ENCODE measurements at regions not wholly inside any gene's neighbourhood (a gene's known extent, or its start where the extent isn't known, plus 50 kb on each side); places are given as distances from the start of the nearest gene placed in this dataset.

DNA sequence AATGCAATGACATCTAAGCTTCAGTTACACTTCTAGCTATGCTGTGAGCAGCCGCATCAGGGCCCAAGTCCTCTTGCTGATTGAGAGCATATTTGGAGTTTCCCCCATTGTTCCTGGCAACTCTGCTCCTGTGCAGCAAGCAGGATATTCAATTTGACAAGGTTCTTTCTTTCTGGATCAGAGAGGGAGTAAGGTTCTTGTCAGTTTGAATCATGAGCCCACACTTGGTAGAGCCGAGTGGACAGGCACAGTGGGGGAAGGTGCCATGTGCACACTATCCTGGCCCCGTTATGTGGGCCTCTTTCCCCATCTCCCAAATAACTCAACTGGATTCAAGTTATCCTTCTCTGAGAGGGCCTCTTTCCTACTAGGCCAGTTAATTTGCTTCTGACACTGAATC is 385.4 kb downstream of the ZIC1 start:
- intact Hi-C loops (cut with micrococcal nuclease; ENCODE audit: unreplicated experiment), result no loop called here
- Histone ChIP-seq H3K27me3 (ENCODE audit: control insufficient read depth, insufficient read depth, low read length) (no peaks in the 10 kb centered on the region), H3K36me3 (ENCODE audit: control insufficient read depth, insufficient read depth, low read length) (no peaks in the 10 kb centered on the region), H3K4me1 (ENCODE audit: control insufficient read depth, insufficient read depth, low read length) (no peaks in the 10 kb centered on the region), H3K4me3 (ENCODE audit: low read depth in 2 of 2, low read length in 2 of 2) (no peak overlapping the region), H3K27ac (ENCODE audit: low read length) (no peak overlapping the region), H3K9me3 (ENCODE audit: control insufficient read depth, insufficient read depth, low read depth, low read length) (no peaks in the 10 kb centered on the region)
- no peak for DNase-seq (ENCODE audit: low read depth, low spot score)
- ChIA-PET POLR2A (no interaction called here), CTCF (no interaction called here)
- in situ Hi-C loops (cut with HindIII; ENCODE audit: low pct_unique_long_range_greater_than_20kb, low sequenced_read_pairs), result no loop called here
- BruUV-seq (replicated peaks), result no TSS peak
- TF ChIP-seq, protein P1, sequence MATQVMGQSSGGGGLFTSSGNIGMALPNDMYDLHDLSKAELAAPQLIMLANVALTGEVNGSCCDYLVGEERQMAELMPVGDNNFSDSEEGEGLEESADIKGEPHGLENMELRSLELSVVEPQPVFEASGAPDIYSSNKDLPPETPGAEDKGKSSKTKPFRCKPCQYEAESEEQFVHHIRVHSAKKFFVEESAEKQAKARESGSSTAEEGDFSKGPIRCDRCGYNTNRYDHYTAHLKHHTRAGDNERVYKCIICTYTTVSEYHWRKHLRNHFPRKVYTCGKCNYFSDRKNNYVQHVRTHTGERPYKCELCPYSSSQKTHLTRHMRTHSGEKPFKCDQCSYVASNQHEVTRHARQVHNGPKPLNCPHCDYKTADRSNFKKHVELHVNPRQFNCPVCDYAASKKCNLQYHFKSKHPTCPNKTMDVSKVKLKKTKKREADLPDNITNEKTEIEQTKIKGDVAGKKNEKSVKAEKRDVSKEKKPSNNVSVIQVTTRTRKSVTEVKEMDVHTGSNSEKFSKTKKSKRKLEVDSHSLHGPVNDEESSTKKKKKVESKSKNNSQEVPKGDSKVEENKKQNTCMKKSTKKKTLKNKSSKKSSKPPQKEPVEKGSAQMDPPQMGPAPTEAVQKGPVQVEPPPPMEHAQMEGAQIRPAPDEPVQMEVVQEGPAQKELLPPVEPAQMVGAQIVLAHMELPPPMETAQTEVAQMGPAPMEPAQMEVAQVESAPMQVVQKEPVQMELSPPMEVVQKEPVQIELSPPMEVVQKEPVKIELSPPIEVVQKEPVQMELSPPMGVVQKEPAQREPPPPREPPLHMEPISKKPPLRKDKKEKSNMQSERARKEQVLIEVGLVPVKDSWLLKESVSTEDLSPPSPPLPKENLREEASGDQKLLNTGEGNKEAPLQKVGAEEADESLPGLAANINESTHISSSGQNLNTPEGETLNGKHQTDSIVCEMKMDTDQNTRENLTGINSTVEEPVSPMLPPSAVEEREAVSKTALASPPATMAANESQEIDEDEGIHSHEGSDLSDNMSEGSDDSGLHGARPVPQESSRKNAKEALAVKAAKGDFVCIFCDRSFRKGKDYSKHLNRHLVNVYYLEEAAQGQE (IDR thresholded peaks at IDR 0.05; ENCODE audit: insufficient read depth in 1 of 2, low read depth in 2 of 2, low read length in 1 of 2), result no peak
- TF ChIP-seq POLR2AphosphoS5 (IDR thresholded peaks at IDR 0.05; ENCODE audit: low read depth, low read length) (no peak), SIN3A (IDR thresholded peaks at IDR 0.05; ENCODE audit: borderline replicate concordance, insufficient read depth, low read depth, low read length) (no peak), TCF7L2 (IDR thresholded peaks at IDR 0.05; ENCODE audit: low read depth, low read length) (no peak)
- TF ChIP-seq, protein P2, sequence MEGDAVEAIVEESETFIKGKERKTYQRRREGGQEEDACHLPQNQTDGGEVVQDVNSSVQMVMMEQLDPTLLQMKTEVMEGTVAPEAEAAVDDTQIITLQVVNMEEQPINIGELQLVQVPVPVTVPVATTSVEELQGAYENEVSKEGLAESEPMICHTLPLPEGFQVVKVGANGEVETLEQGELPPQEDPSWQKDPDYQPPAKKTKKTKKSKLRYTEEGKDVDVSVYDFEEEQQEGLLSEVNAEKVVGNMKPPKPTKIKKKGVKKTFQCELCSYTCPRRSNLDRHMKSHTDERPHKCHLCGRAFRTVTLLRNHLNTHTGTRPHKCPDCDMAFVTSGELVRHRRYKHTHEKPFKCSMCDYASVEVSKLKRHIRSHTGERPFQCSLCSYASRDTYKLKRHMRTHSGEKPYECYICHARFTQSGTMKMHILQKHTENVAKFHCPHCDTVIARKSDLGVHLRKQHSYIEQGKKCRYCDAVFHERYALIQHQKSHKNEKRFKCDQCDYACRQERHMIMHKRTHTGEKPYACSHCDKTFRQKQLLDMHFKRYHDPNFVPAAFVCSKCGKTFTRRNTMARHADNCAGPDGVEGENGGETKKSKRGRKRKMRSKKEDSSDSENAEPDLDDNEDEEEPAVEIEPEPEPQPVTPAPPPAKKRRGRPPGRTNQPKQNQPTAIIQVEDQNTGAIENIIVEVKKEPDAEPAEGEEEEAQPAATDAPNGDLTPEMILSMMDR (IDR thresholded peaks at IDR 0.05), result no peak
- ATAC-seq, result no peak

DNA sequence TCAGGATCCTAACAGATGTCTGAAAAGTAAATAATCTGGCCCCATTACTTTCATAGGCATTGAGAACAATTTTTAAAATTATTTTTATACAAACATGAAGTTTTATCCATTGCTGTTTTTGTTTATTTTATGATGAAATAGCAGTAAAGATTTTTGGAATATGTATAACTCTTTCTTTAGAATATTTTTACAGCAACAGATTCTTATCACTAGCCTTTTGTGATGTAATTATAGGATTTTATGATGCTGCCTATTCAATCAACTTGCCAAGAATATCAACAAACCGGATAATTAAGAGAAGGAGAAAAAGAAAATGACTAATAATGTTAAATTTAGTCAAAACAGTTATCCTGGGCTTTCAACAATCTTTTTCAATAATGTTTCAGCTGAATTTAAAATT is 386.3 kb downstream of the ZIC1 start:
- Histone ChIP-seq H3K4me1 (ENCODE audit: control insufficient read depth, insufficient read depth, low read length) (no peaks in the 10 kb centered on the region), H3K4me3 (ENCODE audit: low read depth in 2 of 2, low read length in 2 of 2) (no peak overlapping the region), H3K27me3 (ENCODE audit: control insufficient read depth, insufficient read depth, low read length) (no peaks in the 10 kb centered on the region), H3K9me3 (ENCODE audit: control insufficient read depth, insufficient read depth, low read depth, low read length) (no peaks in the 10 kb centered on the region), H3K36me3 (ENCODE audit: control insufficient read depth, insufficient read depth, low read length) (no peaks in the 10 kb centered on the region), H3K27ac (ENCODE audit: low read length) (no peak overlapping the region)
- POLR2A ChIA-PET, result no interaction called here
- no TSS peak for BruUV-seq (replicated peaks)
- TF ChIP-seq POLR2AphosphoS5 (IDR thresholded peaks at IDR 0.05; ENCODE audit: low read depth, low read length) (no peak), TCF7L2 (IDR thresholded peaks at IDR 0.05; ENCODE audit: low read depth, low read length) (no peak), SIN3A (IDR thresholded peaks at IDR 0.05; ENCODE audit: borderline replicate concordance, insufficient read depth, low read depth, low read length) (no peak)
- TF ChIP-seq, protein P1 (IDR thresholded peaks at IDR 0.05; ENCODE audit: insufficient read depth in 1 of 2, low read depth in 2 of 2, low read length in 1 of 2), result no peak
- TF ChIP-seq, protein P2 (IDR thresholded peaks at IDR 0.05), result no peak
- in situ Hi-C loops (cut with HindIII; ENCODE audit: low pct_unique_long_range_greater_than_20kb, low sequenced_read_pairs) (no loop called here), intact Hi-C loops (cut with micrococcal nuclease; ENCODE audit: unreplicated experiment) (no loop called here)
- no peak for DNase-seq (ENCODE audit: low read depth, low spot score)
- ATAC-seq, result no peak
- CTCF ChIA-PET, result no interaction called here

Measured in Panc1 (cell line).